ENCODE measurements at regions not wholly inside any gene's neighbourhood (a gene's known extent, or its start where the extent isn't known, plus 50 kb on each side); places are given as distances from the start of the nearest gene placed in this dataset.
"Not testable (repeated sequence)": the region's sequence is repeated elsewhere in the genome, so short reads cannot be mapped to it uniquely, and the experiment has no call there.

DNA sequence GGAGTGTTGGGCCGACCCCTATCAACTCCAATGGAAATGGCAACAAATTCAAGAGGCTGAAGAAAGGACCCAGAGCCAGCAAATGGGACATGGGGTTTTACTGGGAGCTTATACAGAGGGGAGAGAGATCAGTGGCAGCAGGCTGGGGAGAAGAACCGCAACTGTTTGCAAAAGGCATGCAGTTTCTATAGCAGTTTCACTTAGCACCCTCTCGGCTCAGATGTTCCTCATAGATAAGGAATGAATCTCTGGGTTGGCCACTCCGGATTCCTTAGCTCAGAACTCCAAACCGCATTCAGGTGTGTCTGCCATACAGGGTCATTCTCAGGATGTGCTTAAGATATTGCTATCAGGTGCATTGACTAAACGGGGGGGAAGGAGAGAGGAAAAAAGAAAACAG, 71.1 kb upstream of the RPL38 start:
- intact Hi-C loops (cut with DNase I), result no loop called here
- no peak overlapping the region for H3K4me3 ChIP-seq
- ATAC-seq, result no peak
- TF ChIP-seq, protein P1, sequence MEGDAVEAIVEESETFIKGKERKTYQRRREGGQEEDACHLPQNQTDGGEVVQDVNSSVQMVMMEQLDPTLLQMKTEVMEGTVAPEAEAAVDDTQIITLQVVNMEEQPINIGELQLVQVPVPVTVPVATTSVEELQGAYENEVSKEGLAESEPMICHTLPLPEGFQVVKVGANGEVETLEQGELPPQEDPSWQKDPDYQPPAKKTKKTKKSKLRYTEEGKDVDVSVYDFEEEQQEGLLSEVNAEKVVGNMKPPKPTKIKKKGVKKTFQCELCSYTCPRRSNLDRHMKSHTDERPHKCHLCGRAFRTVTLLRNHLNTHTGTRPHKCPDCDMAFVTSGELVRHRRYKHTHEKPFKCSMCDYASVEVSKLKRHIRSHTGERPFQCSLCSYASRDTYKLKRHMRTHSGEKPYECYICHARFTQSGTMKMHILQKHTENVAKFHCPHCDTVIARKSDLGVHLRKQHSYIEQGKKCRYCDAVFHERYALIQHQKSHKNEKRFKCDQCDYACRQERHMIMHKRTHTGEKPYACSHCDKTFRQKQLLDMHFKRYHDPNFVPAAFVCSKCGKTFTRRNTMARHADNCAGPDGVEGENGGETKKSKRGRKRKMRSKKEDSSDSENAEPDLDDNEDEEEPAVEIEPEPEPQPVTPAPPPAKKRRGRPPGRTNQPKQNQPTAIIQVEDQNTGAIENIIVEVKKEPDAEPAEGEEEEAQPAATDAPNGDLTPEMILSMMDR (IDR thresholded peaks at IDR 0.05), result no peak
- H3K9me3 ChIP-seq, result no peaks in the 10 kb centered on the region
- no peak for DNase-seq
- no peak overlapping the region for H3K27ac ChIP-seq
- no peaks in the 10 kb centered on the region for H3K4me1 ChIP-seq
- 79 to 81% (median 79%) methylated on average over 6 of the region's 6 CpGs for WGBS, 3 donors
- H3K36me3 ChIP-seq (ENCODE audit: insufficient read depth in 1 of 2, low read depth in 1 of 2), result no peaks in the 10 kb centered on the region
- peaks cover 2 to 44% (median 3%) of the 10 kb centered on the region in 3 donors for H3K27me3 ChIP-seq (ENCODE audit: insufficient read depth in 3 of 3, low read length in 2 of 3)

DNA sequence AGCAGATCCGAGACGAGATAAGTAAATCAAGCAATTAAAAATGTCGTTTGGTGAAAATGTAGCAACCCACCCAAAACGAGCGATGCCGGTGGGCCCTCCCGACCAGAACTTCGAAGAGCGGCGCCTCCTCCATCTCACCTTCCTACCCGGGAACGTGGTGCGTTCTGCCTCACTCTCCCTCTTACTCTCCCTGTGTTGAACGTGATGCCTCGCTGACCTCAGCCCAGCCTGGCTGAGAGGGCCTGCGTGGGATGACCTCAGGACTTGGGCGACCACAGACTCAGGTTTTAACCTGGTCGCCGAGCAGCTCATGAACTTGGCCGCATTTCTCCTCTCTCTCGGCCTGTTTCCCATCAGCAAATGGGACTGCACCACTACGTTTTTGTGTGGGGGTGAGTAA, 69.7 kb upstream of the RPL38 start:
- DNase-seq (no peak), ATAC-seq (no peak)
- Histone ChIP-seq H3K9me3 (no peaks in the 10 kb centered on the region), H3K27ac (no peak overlapping the region), H3K27me3 (ENCODE audit: insufficient read depth in 3 of 3, low read length in 2 of 3) (peaks cover 2 to 40% (median 3%) of the 10 kb centered on the region in 3 donors), H3K4me3 (no peak overlapping the region), H3K36me3 (ENCODE audit: insufficient read depth in 1 of 2, low read depth in 1 of 2) (no peaks in the 10 kb centered on the region), H3K4me1 (no peaks in the 10 kb centered on the region)
- TF ChIP-seq, protein P1 (IDR thresholded peaks at IDR 0.05), result no peak
- intact Hi-C loops (cut with DNase I), result no loop called here
- 76 to 79% (median 79%) methylated on average over 22 of the region's 22 CpGs for WGBS, 3 donors

DNA sequence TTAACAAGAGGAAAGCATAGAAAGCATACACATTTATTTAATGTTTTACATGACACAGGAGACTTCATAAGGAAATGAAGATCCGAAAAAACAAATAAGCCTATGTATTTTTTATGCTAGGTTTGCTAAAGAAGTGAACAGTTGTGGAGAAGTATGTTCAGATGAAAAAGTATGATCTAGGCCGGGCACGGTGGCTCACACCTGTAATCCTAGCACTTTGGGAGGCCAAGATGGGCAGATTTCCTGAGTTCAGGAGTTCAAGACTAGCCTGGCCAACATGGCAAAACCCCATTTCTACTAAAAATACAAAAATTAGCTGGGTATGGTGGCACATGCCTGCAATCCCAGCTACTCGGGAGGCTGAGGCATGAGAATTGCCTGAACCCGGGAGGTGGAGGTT, 69.2 kb upstream of the RPL38 start:
- H3K27ac ChIP-seq; H3K4me1 ChIP-seq; H3K4me3 ChIP-seq; H3K36me3 ChIP-seq (ENCODE audit: insufficient read depth in 1 of 2, low read depth in 1 of 2); H3K9me3 ChIP-seq; ATAC-seq; DNase-seq; intact Hi-C loops (cut with DNase I): not testable (repeated sequence)
- H3K27me3 ChIP-seq (ENCODE audit: insufficient read depth in 3 of 3, low read length in 2 of 3), result peaks cover 2 to 40% (median 3%) of the 10 kb centered on the region in 3 donors
- WGBS, 3 donors, result 80 to 89% (median 84%) methylated on average over 5 of the region's 5 CpGs

DNA sequence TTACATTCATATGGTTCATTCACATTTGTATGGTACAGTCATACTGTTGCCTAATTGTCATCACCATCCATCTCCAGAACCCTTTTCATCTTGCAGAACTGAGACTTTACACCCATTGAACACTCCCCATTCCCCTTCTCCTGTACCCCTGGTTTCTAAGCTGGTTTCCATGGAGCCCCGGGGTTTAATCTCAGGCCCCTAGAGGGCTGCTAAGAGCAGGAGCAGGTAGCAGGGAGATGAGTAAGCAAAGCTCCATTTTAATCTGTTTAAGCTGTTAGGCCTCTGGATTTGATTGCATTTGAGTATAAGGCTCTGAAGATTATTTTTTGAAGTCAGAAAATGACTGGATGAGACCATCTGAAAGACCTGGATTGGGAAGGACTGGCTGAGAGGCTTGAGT, 68.5 kb upstream of the RPL38 start:
- Histone ChIP-seq H3K9me3 (no peaks in the 10 kb centered on the region), H3K4me3 (no peak overlapping the region), H3K4me1 (no peaks in the 10 kb centered on the region), H3K27ac (no peak overlapping the region), H3K27me3 (ENCODE audit: insufficient read depth in 3 of 3, low read length in 2 of 3) (peaks cover 2 to 40% (median 3%) of the 10 kb centered on the region in 3 donors), H3K36me3 (ENCODE audit: insufficient read depth in 1 of 2, low read depth in 1 of 2) (no peaks in the 10 kb centered on the region)
- DNase-seq (no peak), ATAC-seq (no peak)
- TF ChIP-seq, protein P1 (IDR thresholded peaks at IDR 0.05), result no peak
- 62 to 74% (median 69%) methylated on average over 1 of the region's 1 CpG for WGBS, 3 donors
- intact Hi-C loops (cut with DNase I), result no loop called here

DNA sequence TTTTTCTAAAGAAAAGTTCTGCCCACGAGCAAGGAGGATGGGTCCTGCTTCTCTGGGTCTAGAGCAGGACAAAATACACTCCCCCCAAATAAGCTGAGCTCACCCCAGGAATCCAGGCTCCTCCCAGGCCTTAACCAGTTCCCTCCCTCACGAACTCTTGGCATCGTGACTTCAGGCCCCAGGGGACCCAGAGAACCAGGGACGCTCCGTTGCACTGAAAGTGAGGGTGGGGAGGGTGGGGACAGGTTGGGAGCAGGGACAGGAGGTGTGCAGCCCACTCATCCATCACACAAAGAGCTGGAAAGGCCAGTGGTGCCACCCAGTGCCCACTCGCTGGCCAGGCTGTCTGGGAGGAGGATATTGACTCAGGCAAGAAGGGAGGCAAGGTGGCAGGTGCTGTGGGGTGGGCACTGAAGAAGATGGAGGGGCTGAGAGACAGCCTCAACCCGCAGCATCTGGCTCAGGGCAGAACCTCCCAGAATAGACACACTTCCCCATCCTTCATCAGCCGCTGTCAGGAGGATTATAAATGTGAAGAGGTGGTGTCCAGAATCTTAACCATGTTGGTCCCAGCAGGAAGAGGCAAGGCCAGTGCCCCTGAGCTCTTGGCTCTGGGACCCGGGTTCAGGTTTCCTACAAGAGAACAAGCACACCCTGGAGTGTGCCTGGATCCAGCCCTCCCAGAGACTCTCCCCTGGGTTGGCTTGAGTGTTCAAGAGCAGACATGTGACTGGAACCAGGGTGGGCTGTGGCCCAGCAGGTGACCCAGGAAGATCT, 67.9 kb upstream of the RPL38 start:
- Histone ChIP-seq H3K4me1 (no peaks in the 10 kb centered on the region), H3K4me3 (no peak overlapping the region), H3K9me3 (no peaks in the 10 kb centered on the region), H3K27me3 (ENCODE audit: insufficient read depth in 3 of 3, low read length in 2 of 3) (peaks cover 2 to 38% (median 3%) of the 10 kb centered on the region in 3 donors), H3K36me3 (ENCODE audit: insufficient read depth in 1 of 2, low read depth in 1 of 2) (no peaks in the 10 kb centered on the region), H3K27ac (no peak overlapping the region)
- intact Hi-C loops (cut with DNase I), result no loop called here
- no peak for DNase-seq
- WGBS, 3 donors, result 53 to 62% (median 55%) methylated on average over 9 of the region's 9 CpGs
- no peak for ATAC-seq
- TF ChIP-seq, protein P1 (IDR thresholded peaks at IDR 0.05), result no peak

All from psoas muscle (tissue), 7 donors.